HepG2 (cell line): ENCODE measurements at regions not wholly inside any gene's neighbourhood (a gene's known extent, or its start where the extent isn't known, plus 50 kb on each side); places are given as distances from the start of the nearest gene placed in this dataset.

Experiments used
- ATAC-seq: fragments of 200-7000 bp; cut with Tn5 transposase; 3 replicates; pipeline ENCODE4 v1.9.1; 2020; ENCODE audit warnings: mild to moderate bottlenecking, moderate library complexity
- BruUV-seq: library from RNA; stranded (reverse); fragments of 400-500 nt; replicated peaks from 2 replicates; lab custom pipeline; 2021; lab: Mats Ljungman, UMichigan
- CTCF ChIA-PET: fragments of 300-600 bp; formaldehyde crosslinking; extraction: SDS; loops from one replicate; lab custom pipeline; 2021; ENCODE audit warnings: low total read pairs, inconsistent platforms, low intra/inter-chr PET ratio; lab: Yijun Ruan, JAX
- POLR2A ChIA-PET: fragments of 350-600 bp; sonication (Branson Sonifier 250); formaldehyde crosslinking; loops from one replicate; lab custom pipeline; 2020; ENCODE audit warnings: antibody characterized with exemption, inconsistent platforms; lab: Yijun Ruan, JAX
- DNase-seq: peaks from one replicate; pipeline ENCODE4 v3.0.0-alpha.2; 2015; ENCODE audit warnings: low spot score
- FAIRE-seq: peaks from 3 replicates; lab custom pipeline; 2011; peaks lifted over from hg19 to GRCh38; lab: Jason Lieb, UNC
- H2AFZ ChIP-seq: one replicate; pipeline ENCODE4 v1.6.1; 2011; ENCODE audit warnings: low read length, inconsistent platforms
- H3K27ac ChIP-seq: fragments of 300-600 bp; 3 replicates; pipeline ENCODE4 v1.8.0; 2011; ENCODE audit warnings: mixed run types, mild to moderate bottlenecking, mixed read lengths, low read length, inconsistent platforms; ENCODE audit not compliant: insufficient read depth; ENCODE audit errors: extremely low read length
- H3K27me3 ChIP-seq, 2 experiments: fragments of 200-600 bp in 1 of 2; 2 replicates in 1 of 2; 3 replicates in 1 of 2; pipeline versions ENCODE4 v1.6.0 to v1.8.0; 2011; ENCODE audit warnings: low read length in 2 of 2, mild to moderate bottlenecking in 2 of 2, moderate library complexity in 2 of 2, inconsistent platforms in 1 of 2; ENCODE audit not compliant: insufficient read depth in 2 of 2, control insufficient read depth in 1 of 2
- H3K36me3 ChIP-seq, 2 experiments: fragments of 200-600 bp in 1 of 2; replicated peaks in 1 of 2; 2 replicates in 1 of 2; 3 replicates in 1 of 2; pipeline versions ENCODE4 v1.5.1 to v1.8.0; 2011; ENCODE audit warnings: low read length in 2 of 2, inconsistent platforms in 1 of 2; ENCODE audit not compliant: insufficient read depth in 2 of 2, control insufficient read depth in 1 of 2
- H3K4me1 ChIP-seq: 2 replicates; pipeline ENCODE4 v1.5.1; 2012; ENCODE audit warnings: low read length, inconsistent platforms; ENCODE audit not compliant: insufficient read depth
- H3K4me2 ChIP-seq: 2 replicates; pipeline ENCODE4 v1.6.0; 2011; ENCODE audit warnings: low read depth, low read length, inconsistent platforms
- H3K4me3 ChIP-seq, 3 experiments: fragments of 200-600 bp in 1 of 3; sonication (generic), shearing (Covaris generic) in 1 of 3; replicated peaks in 1 of 3; 2 replicates each; pipeline ENCODE4 v1.5.1; 2011 to 2016; ENCODE audit warnings: low read length in 3 of 3, inconsistent platforms in 2 of 3, low read depth in 2 of 3, mild to moderate bottlenecking in 2 of 3, control low read depth in 1 of 3, mixed read lengths in 1 of 3; ENCODE audit not compliant: insufficient read depth in 1 of 3
- H3K79me2 ChIP-seq: one replicate; pipeline ENCODE4 v1.6.1; 2011; ENCODE audit warnings: low read length, inconsistent platforms; ENCODE audit not compliant: insufficient read depth
- H3K9ac ChIP-seq: 2 replicates; pipeline ENCODE4 v1.6.0; 2011; ENCODE audit warnings: mild to moderate bottlenecking, low read depth, low read length, inconsistent platforms; ENCODE audit not compliant: insufficient read depth
- H3K9me3 ChIP-seq: 2 replicates; pipeline ENCODE4 v1.5.1; 2012; ENCODE audit warnings: mild to moderate bottlenecking, low read length
- H4K20me1 ChIP-seq: 2 replicates; pipeline ENCODE4 v1.6.0; 2011; ENCODE audit warnings: inconsistent platforms, mild to moderate bottlenecking, low read length, moderate library complexity; ENCODE audit not compliant: insufficient read depth
- ATAD3A ChIP-seq: sonication (generic); formaldehyde crosslinking; IDR thresholded peaks from 2 replicates; pipeline ENCODE4 v1.4.0; 2020; ENCODE audit warnings: missing genetic modification reagents
- HNF4G ChIP-seq, 2 experiments: sonication (generic) in 1 of 2; formaldehyde crosslinking in 1 of 2; IDR thresholded peaks; 2 replicates each; pipeline versions ENCODE4 v1.4.0 to v1.6.1; 2011 to 2020; ENCODE audit warnings: borderline replicate concordance in 2 of 2, low read depth in 2 of 2, mild to moderate bottlenecking in 2 of 2, low read length in 1 of 2, missing genetic modification reagents in 1 of 2, moderate library complexity in 1 of 2
- HNRNPH1 ChIP-seq: fragments of 200-400 bp; formaldehyde crosslinking; optimal IDR thresholded peaks from 2 replicates; pipeline ENCODE3; 2017; ENCODE audit warnings: mild to moderate bottlenecking, low read depth, low read length
- MAFK ChIP-seq, 2 experiments: IDR thresholded peaks in 1 of 2; conservative IDR thresholded peaks in 1 of 2; 2 replicates each; pipeline ENCODE4 v1.6.1; 2011; ENCODE audit warnings: improper control_type of control experiment in 2 of 2, low read length in 2 of 2
- MIER2 ChIP-seq: IDR thresholded peaks from 2 replicates; pipeline ENCODE4 v1.6.1; 2016; ENCODE audit warnings: missing biosample characterization, missing genetic modification reagents
- PLRG1 ChIP-seq: fragments of 450-650 bp; conservative IDR thresholded peaks from 2 replicates; pipeline ENCODE4 v1.6.1; 2016
- THYN1 ChIP-seq: sonication (generic); formaldehyde crosslinking; IDR thresholded peaks from 2 replicates; pipeline ENCODE4 v1.8.1; 2023; ENCODE audit warnings: low read depth, mild to moderate bottlenecking, moderate library complexity, missing genetic modification reagents, borderline replicate concordance
- ZNF331 ChIP-seq: sonication (generic); formaldehyde crosslinking; IDR thresholded peaks from 2 replicates; pipeline ENCODE4 v1.4.0; 2020; ENCODE audit warnings: missing genetic modification reagents
- ZNF430 ChIP-seq: sonication (generic); formaldehyde crosslinking; IDR thresholded peaks from 2 replicates; pipeline ENCODE4 v1.9.0; 2021; ENCODE audit warnings: mild to moderate bottlenecking, missing genetic modification reagents
- ZNF530 ChIP-seq: sonication (generic); formaldehyde crosslinking; IDR thresholded peaks from 2 replicates; pipeline ENCODE4 v1.5.0; 2020; ENCODE audit warnings: low read depth, mild to moderate bottlenecking, missing genetic modification reagents
- ZNF577 ChIP-seq: sonication (generic); formaldehyde crosslinking; IDR thresholded peaks from 2 replicates; pipeline ENCODE4 v1.4.0; 2020; ENCODE audit warnings: mild to moderate bottlenecking, low read depth, missing genetic modification reagents, borderline replicate concordance
- ZNF644 ChIP-seq: IDR thresholded peaks from 2 replicates; pipeline ENCODE4 v1.6.1; 2016; ENCODE audit warnings: low read depth
- ZNF761 ChIP-seq: sonication (generic); formaldehyde crosslinking; conservative IDR thresholded peaks from 2 replicates; pipeline ENCODE4 v1.4.0; 2020; ENCODE audit warnings: mild to moderate bottlenecking, missing genetic modification reagents
- WGBS: methylation state at CpG from one replicate; pipeline ENCODE4 v1.1.6; 2017; ENCODE audit warnings: low lambda C conversion rate; 5-methylcytosine and 5-hydroxymethylcytosine counted together
- in situ Hi-C: cut with HindIII; loops from 2 replicates; pipeline ENCODE4 v1.10.0; 2017; ENCODE audit warnings: low pct_unique_long_range_greater_than_20kb; ENCODE audit not compliant: extremely low pct_ligation_motif_present
- intact Hi-C: fragments of 100-400 bp; cut with micrococcal nuclease; formaldehyde crosslinking; loops from one replicate; pipeline ENCODE4 v1.10.0; 2022; ENCODE audit not compliant: unreplicated experiment
- TF ChIP-seq, protein P1 (sequence below): IDR thresholded peaks from 2 replicates; pipeline ENCODE4 v1.6.1; 2016; ENCODE audit warnings: low read depth, borderline replicate concordance
- TF ChIP-seq, protein P2 (sequence below): IDR thresholded peaks from 2 replicates; pipeline ENCODE4 v1.6.1; 2016

DNA sequence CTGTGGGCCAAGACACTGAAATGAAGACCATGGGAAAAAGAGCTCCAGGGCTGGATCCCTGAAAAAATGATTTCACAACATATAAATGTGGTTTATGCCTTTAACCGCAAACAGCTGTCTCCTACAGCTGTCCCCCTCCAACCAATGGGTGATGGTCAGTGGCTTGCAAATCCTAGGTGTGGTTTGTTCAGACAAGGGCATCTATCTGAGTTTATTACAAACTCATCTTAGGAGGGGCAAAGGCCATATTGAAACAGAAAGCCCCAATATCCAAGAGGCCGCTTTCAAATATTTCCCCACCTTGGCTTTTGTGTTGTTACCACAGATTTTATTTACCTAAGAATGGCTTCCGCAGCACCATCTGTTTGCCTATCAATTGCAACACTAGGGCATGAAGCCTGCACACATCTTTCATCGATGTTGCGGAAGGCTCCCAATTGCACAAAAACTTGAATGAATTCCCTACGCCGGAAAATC, 503.6 kb upstream of the AMELY start (continued):
- TF ChIP-seq MIER2 (CRISPR knock-in tag) = no peak
- no peak for TF ChIP-seq ZNF761
- TF ChIP-seq THYN1 (CRISPR knock-in tag) = no peak
- no peak for TF ChIP-seq PLRG1
- no peak for TF ChIP-seq ZNF430 (CRISPR knock-in tag)
- TF ChIP-seq ATAD3A (CRISPR knock-in tag) = no peak
- TF ChIP-seq, protein P1, sequence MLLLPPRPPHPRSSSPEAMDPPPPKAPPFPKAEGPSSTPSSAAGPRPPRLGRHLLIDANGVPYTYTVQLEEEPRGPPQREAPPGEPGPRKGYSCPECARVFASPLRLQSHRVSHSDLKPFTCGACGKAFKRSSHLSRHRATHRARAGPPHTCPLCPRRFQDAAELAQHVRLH (CRISPR knock-in tag) = no peak
- TF ChIP-seq ZNF331 (CRISPR knock-in tag) = no peak; the same call in 1 of the 2 replicates
- TF ChIP-seq ZNF530 (CRISPR knock-in tag) = no peak
- TF ChIP-seq, protein P2, sequence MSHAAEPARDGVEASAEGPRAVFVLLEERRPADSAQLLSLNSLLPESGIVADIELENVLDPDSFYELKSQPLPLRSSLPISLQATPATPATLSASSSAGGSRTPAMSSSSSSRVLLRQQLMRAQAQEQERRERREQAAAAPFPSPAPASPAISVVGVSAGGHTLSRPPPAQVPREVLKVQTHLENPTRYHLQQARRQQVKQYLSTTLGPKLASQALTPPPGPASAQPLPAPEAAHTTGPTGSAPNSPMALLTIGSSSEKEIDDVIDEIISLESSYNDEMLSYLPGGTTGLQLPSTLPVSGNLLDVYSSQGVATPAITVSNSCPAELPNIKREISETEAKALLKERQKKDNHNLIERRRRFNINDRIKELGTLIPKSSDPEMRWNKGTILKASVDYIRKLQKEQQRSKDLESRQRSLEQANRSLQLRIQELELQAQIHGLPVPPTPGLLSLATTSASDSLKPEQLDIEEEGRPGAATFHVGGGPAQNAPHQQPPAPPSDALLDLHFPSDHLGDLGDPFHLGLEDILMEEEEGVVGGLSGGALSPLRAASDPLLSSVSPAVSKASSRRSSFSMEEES (CRISPR knock-in tag) = no peak
- peak; percentile 83 for TF ChIP-seq ZNF644 (CRISPR knock-in tag)
- TF ChIP-seq HNRNPH1 = no peak
- TF ChIP-seq HNF4G (IDR thresholded peaks at IDR 0.05; ENCODE audit: borderline replicate concordance, low read depth, low read length) = peak; percentile 47; the same call in 1 of the 2 replicates
- no peak for TF ChIP-seq HNF4G (CRISPR knock-in tag; IDR thresholded peaks at IDR 0.05; ENCODE audit: borderline replicate concordance, low read depth)

DNA sequence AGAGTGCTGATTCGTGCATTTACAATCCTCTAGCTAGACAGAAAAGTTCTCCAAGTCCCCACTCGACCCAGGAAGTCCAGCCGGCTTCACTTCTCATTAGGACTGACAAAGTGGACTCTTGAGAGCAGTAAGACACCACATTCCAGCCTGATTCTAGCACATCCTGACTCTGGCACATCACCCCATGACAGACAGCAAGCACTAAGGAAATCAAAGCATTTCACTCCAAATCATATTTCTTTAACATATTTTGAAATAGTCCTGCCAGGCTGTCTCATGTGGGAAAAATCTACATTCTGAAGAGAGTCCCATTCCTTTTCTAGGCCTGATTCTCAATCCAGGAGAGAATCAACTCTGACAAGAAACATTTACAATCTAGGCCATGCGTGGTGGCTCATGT, 478.5 kb upstream of the AMELY start:
- Histone ChIP-seq H3K27ac (no peak overlapping the region), H3K36me3 (no peaks in the 10 kb centered on the region), H3K79me2 (no peaks in the 10 kb centered on the region), H3K9ac (no peak overlapping the region), H3K4me2 (no peak overlapping the region), H3K9me3 (peaks cover 24% of the 10 kb centered on the region), H3K4me1 (no peaks in the 10 kb centered on the region), H2AFZ (no peak overlapping the region), H3K27me3 (no peaks in the 10 kb centered on the region), H3K4me3 (no peak overlapping the region), H4K20me1 (no peaks in the 10 kb centered on the region)
- WGBS = 72% methylated on average over 3 of the region's 4 CpGs
- FAIRE-seq = no peak
- no peak for ATAC-seq
- ChIA-PET POLR2A (no interaction called here), CTCF (no interaction called here)
- BruUV-seq = no TSS peak
- in situ Hi-C loops (no loop called here), intact Hi-C loops (no loop called here)
- TF ChIP-seq ZNF577 (CRISPR knock-in tag) = no peak
- 0 out of 4 replicates have a peak, but pooled peaks of 1 of the 2 experiments have one; percentile 0 for TF ChIP-seq MAFK (conservative IDR thresholded peaks at IDR 0.05 in 1 of 2, IDR thresholded peaks at IDR 0.05 in 1 of 2; ENCODE audit: low read length in 2 of 2)
- no peak for DNase-seq
